ENCODE measurements at regions not wholly inside any gene's neighbourhood (a gene's known extent, or its start where the extent isn't known, plus 50 kb on each side); places are given as distances from the start of the nearest gene placed in this dataset.

DNA sequence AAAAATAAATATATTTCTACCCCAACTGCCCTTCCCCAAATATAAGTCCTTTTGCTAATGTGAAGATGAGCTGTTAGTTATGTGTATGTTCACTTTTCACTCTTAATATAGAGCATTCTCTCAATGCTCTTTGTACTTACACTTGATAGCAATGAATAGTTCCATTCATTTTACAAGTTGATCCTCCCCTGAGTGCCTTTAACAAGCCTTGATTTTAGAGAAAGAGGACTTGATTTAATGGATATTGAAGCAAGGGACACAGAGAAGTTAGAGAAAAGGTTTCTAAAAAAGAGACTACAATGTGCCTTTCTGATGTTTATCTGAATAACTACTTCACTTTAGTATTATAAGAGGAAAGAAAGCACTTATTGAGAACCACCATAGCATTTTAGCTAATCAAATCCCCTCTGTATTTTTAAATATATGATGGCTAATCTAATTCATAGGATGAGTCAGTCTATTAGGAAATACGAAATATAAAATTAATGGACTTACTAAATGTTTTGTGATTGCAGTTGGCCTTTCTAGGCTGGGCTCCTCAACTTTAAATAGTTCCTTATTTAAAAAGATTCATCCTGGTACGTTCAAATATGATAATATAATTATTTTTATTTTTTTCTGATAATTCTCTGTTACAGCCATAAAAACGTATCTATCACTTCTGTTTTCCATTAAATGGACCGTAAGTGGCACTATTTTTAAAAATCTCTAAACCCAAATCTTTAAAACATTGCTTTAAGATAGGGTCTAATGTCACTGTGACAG is 1097.8 kb upstream of the SLC10A2 start:
- TF ChIP-seq, protein P1, sequence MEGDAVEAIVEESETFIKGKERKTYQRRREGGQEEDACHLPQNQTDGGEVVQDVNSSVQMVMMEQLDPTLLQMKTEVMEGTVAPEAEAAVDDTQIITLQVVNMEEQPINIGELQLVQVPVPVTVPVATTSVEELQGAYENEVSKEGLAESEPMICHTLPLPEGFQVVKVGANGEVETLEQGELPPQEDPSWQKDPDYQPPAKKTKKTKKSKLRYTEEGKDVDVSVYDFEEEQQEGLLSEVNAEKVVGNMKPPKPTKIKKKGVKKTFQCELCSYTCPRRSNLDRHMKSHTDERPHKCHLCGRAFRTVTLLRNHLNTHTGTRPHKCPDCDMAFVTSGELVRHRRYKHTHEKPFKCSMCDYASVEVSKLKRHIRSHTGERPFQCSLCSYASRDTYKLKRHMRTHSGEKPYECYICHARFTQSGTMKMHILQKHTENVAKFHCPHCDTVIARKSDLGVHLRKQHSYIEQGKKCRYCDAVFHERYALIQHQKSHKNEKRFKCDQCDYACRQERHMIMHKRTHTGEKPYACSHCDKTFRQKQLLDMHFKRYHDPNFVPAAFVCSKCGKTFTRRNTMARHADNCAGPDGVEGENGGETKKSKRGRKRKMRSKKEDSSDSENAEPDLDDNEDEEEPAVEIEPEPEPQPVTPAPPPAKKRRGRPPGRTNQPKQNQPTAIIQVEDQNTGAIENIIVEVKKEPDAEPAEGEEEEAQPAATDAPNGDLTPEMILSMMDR (IDR thresholded peaks at IDR 0.05): no peak
- no peak for TF ChIP-seq POLR2A (IDR thresholded peaks at IDR 0.05)
- TF ChIP-seq POLR2AphosphoS5 (IDR thresholded peaks at IDR 0.05; ENCODE audit: insufficient read depth in 1 of 2, low read depth in 1 of 2): no peak

All from vagina (tissue), 2 donors.